Endodermal cell (in vitro differentiated cells): ENCODE measurements at regions not wholly inside any gene's neighbourhood (a gene's known extent, or its start where the extent isn't known, plus 50 kb on each side); places are given as distances from the start of the nearest gene placed in this dataset.

Source experiments
- DNase-seq: peaks from one replicate; pipeline ENCODE4 v3.0.0-alpha.2; 2017
- H3K27ac ChIP-seq: 2 replicates; pipeline ENCODE4 v1.5.1; 2013; ENCODE audit warnings: mild to moderate bottlenecking, low read depth, low read length, moderate library complexity
- H3K27me3 ChIP-seq: 2 replicates; pipeline ENCODE4 v1.6.1; 2013; ENCODE audit warnings: mild to moderate bottlenecking, low read length, moderate library complexity; ENCODE audit not compliant: insufficient read depth, control insufficient read depth, poor library complexity, severe bottlenecking
- H3K36me3 ChIP-seq: 2 replicates; pipeline ENCODE4 v1.7.0; 2013; ENCODE audit warnings: mild to moderate bottlenecking, low read length, moderate library complexity; ENCODE audit not compliant: control insufficient read depth, insufficient read depth
- H3K4me1 ChIP-seq: one replicate; pipeline ENCODE4 v1.7.0; 2013; ENCODE audit warnings: low read length; ENCODE audit not compliant: control insufficient read depth, insufficient read depth
- H3K4me3 ChIP-seq: 2 replicates; pipeline ENCODE4 v1.5.1; 2013; ENCODE audit warnings: mild to moderate bottlenecking, low read length, moderate library complexity
- H3K9ac ChIP-seq: 2 replicates; pipeline ENCODE4 v1.6.1; 2013; ENCODE audit warnings: mild to moderate bottlenecking, low read length, moderate library complexity; ENCODE audit not compliant: poor library complexity, severe bottlenecking; ENCODE audit errors: extremely low read depth
- H3K9me3 ChIP-seq: 2 replicates; pipeline ENCODE4 v1.6.1; 2013; ENCODE audit warnings: mild to moderate bottlenecking, low read length, moderate library complexity; ENCODE audit not compliant: control insufficient read depth
- H3K27ac Mint-ChIP-seq: 2 replicates; pipeline ENCODE4 v1.8.0; 2020; ENCODE audit warnings: mixed read lengths
- H3K27me3 Mint-ChIP-seq: 2 replicates; pipeline ENCODE4 v1.8.0; 2021; ENCODE audit warnings: mild to moderate bottlenecking, mixed read lengths; ENCODE audit not compliant: insufficient read depth
- H3K36me3 Mint-ChIP-seq: 2 replicates; pipeline ENCODE4 v1.8.0; 2020; ENCODE audit warnings: low read depth, mixed read lengths
- H3K4me1 Mint-ChIP-seq: 2 replicates; pipeline ENCODE4 v1.8.0; 2020; ENCODE audit warnings: mixed read lengths
- H3K4me3 Mint-ChIP-seq: 2 replicates; pipeline ENCODE4 v1.8.0; 2020; ENCODE audit warnings: mild to moderate bottlenecking, moderate library complexity, mixed read lengths
- H3K9me3 Mint-ChIP-seq: 2 replicates; pipeline ENCODE4 v1.8.0; 2020; ENCODE audit warnings: mild to moderate bottlenecking, mixed read lengths
- CTCF ChIP-seq: fragments of 200-600 bp; sonication (generic); conservative IDR thresholded peaks from 2 replicates; pipeline ENCODE4 v1.5.0; 2021; ENCODE audit warnings: antibody characterized with exemption, mild to moderate bottlenecking
- WGBS, 2 experiments: methylation state at CpG; one replicate each; pipeline versions ENCODE4 v1.1.5 to v1.1.7; 2013; ENCODE audit warnings: missing lambda C conversion rate in 2 of 2, mixed read lengths in 1 of 2; ENCODE audit not compliant: insufficient coverage in 1 of 2, insufficient read length in 1 of 2; 5-methylcytosine and 5-hydroxymethylcytosine counted together

DNA sequence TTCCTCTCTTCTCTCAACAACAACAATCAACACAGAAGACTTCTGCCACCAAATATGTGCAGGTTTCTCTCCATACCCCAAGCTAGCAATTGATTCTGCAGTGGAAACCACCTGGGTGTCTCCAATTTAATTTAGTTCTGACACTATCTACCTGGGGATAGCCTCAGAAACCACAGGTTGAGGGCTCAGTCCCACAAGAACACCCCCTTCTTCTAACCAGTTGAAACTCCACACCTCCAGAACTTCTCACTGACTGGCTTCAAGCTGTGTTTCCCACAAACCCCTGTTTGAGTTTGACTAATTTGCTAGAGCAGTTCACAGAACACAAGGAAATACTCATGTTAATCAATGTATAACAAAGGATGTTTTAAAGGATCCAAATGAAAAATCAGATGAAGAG, 52.5 kb upstream of the SPTLC3 start:
- no peak for DNase-seq
- no peaks in the 10 kb centered on the region for H3K36me3 Mint-ChIP-seq
- no peak overlapping the region for H3K4me3 ChIP-seq
- H3K9me3 ChIP-seq: no peaks in the 10 kb centered on the region
- no peaks in the 10 kb centered on the region for H3K36me3 ChIP-seq
- peak overlapping the region; percentile 46 for H3K27ac Mint-ChIP-seq
- no peak overlapping the region for H3K4me3 Mint-ChIP-seq
- peaks cover 4% of the 10 kb centered on the region for H3K4me1 ChIP-seq
- no peak overlapping the region for H3K9ac ChIP-seq
- H3K9me3 Mint-ChIP-seq: no peaks in the 10 kb centered on the region
- H3K27ac ChIP-seq: no peak overlapping the region
- H3K4me1 Mint-ChIP-seq: peaks cover 23% of the 10 kb centered on the region
- no peak for TF ChIP-seq CTCF
- no peaks in the 10 kb centered on the region for H3K27me3 ChIP-seq
- H3K27me3 Mint-ChIP-seq: no peaks in the 10 kb centered on the region

GRCh38 chr20:12957968-12958367, 50.8 kb upstream of the SPTLC3 start:
- 95 to 97% methylated on average over 2 of the region's 2 CpGs for WGBS, 2 experiments
- Mint-ChIP-seq H3K27me3 (no peaks in the 10 kb centered on the region), H3K36me3 (no peaks in the 10 kb centered on the region), H3K9me3 (no peaks in the 10 kb centered on the region), H3K4me3 (no peak overlapping the region), H3K4me1 (peaks cover 23% of the 10 kb centered on the region), H3K27ac (no peak overlapping the region)
- no peaks in the 10 kb centered on the region for H3K36me3 ChIP-seq
- no peak for TF ChIP-seq CTCF
- no peak overlapping the region for H3K27ac ChIP-seq
- no peak overlapping the region for H3K4me3 ChIP-seq
- H3K4me1 ChIP-seq: peaks cover 4% of the 10 kb centered on the region
- no peaks in the 10 kb centered on the region for H3K27me3 ChIP-seq
- no peak for DNase-seq
- no peaks in the 10 kb centered on the region for H3K9me3 ChIP-seq
- H3K9ac ChIP-seq: no peak overlapping the region
